ENCODE measurements at regions not wholly inside any gene's neighbourhood (a gene's known extent, or its start where the extent isn't known, plus 50 kb on each side); places are given as distances from the start of the nearest gene placed in this dataset.
"Not testable (repeated sequence)": the region's sequence is repeated elsewhere in the genome, so short reads cannot be mapped to it uniquely, and the experiment has no call there.

DNA sequence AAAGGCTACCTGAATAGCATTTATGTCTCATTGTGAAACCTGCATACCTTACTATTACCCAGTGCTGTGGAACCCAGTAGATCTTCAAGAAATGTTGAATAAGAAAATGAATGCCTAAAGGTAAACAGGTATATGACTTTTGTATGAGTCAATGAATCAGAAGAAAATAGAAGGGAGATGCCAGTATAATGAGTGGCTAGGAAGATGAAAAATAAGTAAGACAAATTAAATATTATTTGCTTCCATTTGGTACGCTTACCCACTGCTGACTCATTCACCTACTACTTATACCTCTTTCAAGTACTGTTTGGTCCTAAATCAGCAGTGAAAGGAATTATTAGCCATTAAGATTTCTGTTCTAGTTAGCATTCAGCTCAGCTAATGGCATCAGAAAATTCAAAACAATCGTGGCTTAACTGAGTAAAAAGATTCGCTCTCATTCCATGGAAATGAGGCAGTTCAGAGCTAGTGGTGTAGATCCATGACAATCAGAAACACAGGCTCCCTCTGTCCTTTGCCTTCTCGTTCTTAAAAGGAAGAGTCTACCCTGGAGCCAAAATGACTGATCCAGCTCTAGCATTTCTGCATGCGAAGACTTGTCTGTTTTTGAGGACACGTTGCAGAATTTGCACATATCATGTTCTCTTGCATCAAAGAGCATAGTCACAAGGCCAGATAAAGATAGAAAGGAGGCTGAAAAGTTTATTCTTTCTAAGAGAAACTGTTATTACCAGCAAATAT is 705.8 kb upstream of the USP15 start:
- DNase-seq (ENCODE audit: low read depth), result no peak
- TF ChIP-seq, protein P1, sequence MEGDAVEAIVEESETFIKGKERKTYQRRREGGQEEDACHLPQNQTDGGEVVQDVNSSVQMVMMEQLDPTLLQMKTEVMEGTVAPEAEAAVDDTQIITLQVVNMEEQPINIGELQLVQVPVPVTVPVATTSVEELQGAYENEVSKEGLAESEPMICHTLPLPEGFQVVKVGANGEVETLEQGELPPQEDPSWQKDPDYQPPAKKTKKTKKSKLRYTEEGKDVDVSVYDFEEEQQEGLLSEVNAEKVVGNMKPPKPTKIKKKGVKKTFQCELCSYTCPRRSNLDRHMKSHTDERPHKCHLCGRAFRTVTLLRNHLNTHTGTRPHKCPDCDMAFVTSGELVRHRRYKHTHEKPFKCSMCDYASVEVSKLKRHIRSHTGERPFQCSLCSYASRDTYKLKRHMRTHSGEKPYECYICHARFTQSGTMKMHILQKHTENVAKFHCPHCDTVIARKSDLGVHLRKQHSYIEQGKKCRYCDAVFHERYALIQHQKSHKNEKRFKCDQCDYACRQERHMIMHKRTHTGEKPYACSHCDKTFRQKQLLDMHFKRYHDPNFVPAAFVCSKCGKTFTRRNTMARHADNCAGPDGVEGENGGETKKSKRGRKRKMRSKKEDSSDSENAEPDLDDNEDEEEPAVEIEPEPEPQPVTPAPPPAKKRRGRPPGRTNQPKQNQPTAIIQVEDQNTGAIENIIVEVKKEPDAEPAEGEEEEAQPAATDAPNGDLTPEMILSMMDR (IDR thresholded peaks at IDR 0.05; ENCODE audit: low read depth, low read length, missing control alignments), result no peak
- no peak overlapping the region for H3K4me3 ChIP-seq (ENCODE audit: low read depth, low read length)

DNA sequence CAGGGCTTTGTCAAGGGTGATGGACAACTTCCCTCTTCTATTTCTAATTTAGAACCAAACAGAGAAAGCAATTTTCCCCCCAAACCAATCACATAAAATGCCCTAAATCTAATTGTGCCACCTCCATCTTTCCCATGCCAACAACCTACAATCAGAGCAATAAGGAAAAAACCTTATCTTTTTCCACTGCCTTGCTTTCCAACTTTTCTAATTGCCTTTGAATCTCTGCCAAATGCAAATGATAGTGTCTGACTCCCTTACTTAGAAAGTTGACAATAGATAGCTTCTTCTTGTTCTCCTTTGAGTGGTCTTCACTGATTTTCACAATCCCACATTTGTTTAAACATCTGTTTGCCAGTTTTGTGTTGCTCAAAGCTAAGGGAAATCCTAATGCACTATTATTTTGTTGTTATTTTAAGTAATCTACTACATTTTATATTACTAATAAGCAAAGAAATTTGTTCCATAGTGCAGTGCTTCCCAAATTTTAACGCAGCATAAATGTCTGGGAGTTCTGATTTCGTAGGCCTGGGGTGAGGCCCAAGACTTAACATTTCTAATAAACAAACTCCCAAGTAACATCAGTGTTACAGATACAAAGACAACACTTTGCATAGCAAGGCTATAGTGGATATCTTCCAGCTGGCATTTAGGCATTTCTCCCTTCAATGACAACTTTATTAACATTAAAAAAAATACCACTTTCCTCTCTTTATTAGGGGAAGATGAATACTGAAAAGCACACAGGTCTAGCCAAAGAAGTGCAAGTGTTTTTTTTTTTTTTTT is 696.3 kb upstream of the USP15 start:
- DNase-seq (ENCODE audit: low read depth), result no peak
- no peak overlapping the region for H3K4me3 ChIP-seq (ENCODE audit: low read depth, low read length)
- TF ChIP-seq, protein P1 (IDR thresholded peaks at IDR 0.05; ENCODE audit: low read depth, low read length, missing control alignments), result no peak

DNA sequence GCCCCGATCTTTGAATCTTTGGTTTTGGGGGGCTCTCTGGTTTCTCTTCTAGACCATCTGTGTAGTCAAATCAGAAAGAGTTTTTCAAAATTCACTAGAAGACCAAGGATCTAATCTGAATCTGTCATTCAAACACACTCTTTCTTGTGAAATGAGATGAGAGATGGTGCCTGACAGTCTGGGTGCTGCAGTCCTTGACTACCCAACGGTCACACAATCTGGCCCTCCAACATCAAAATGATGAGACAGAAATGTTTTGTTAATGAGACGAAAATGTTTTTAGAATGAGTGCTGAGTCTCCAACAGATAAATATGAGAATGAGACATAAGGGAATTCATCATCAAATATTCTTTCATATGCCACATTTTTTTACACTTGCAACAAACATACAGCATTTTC is 695.7 kb upstream of the USP15 start:
- no peak for DNase-seq (ENCODE audit: low read depth)
- TF ChIP-seq, protein P1 (IDR thresholded peaks at IDR 0.05; ENCODE audit: low read depth, low read length, missing control alignments), result no peak
- H3K4me3 ChIP-seq (ENCODE audit: low read depth, low read length), result no peak overlapping the region

DNA sequence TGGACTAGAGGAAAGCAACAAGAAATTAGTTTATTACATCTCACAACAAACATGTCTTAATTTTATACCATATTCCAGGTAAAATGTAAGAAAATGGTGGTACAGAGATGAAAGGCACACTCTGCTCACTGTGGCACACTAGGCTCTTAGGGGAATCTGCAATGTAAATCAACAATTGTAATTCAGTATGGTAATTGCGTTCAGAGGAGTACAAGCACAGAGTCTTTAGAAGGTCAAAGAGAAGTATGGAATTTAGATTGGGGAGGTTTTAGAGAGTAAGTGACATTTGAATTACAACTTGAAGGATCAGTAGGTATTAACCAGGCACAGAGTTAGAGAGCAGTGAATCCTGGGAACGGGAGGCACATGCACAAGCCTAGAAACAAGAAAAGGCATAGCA is 694.0 kb upstream of the USP15 start:
- TF ChIP-seq, protein P1 (IDR thresholded peaks at IDR 0.05; ENCODE audit: low read depth, low read length, missing control alignments), result no peak
- no peak overlapping the region for H3K4me3 ChIP-seq (ENCODE audit: low read depth, low read length)
- DNase-seq (ENCODE audit: low read depth), result no peak

DNA sequence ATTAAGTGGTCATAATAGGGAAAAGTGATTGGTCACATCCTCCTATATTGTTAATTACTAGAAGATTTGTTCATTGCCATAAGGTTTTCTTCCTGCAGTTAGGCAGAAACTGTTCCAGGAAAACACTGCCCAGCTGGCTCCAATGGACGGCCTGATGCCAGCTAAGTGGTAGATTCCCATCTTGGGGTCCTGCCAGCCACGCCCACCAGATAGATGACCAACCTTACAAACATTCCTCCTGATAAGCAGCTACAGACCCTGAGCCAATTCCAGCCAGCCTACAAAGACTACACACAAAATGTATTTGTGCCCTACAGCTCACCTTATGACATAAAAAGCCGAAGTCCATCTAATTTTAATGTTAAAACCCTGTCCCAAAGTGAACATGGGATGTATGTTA is 685.9 kb upstream of the USP15 start:
- no peak for DNase-seq (ENCODE audit: low read depth)
- TF ChIP-seq, protein P1 (IDR thresholded peaks at IDR 0.05; ENCODE audit: low read depth, low read length, missing control alignments), result no peak
- H3K4me3 ChIP-seq (ENCODE audit: low read depth, low read length), result no peak overlapping the region

DNA sequence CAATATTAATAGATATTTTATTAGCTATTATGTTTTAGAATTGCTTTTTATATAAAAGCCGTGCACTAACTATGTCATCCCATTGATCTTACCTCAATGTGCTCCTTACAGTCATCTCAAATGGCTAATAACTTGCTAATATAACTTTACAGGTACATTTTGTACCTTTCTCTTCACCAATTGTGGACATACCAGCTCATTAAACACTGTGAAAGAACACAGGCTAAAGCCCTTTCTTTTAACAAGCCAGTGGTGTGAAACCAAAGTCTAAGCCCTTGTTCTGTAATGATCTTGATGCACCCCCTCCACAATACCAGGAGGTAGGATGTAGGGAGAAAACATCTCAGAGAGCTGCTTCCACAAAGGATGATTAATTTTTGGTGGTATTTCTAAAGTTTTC is 675.3 kb upstream of the USP15 start:
- DNase-seq (ENCODE audit: low read depth), result no peak
- TF ChIP-seq, protein P1 (IDR thresholded peaks at IDR 0.05; ENCODE audit: low read depth, low read length, missing control alignments), result no peak
- H3K4me3 ChIP-seq (ENCODE audit: low read depth, low read length), result no peak overlapping the region

DNA sequence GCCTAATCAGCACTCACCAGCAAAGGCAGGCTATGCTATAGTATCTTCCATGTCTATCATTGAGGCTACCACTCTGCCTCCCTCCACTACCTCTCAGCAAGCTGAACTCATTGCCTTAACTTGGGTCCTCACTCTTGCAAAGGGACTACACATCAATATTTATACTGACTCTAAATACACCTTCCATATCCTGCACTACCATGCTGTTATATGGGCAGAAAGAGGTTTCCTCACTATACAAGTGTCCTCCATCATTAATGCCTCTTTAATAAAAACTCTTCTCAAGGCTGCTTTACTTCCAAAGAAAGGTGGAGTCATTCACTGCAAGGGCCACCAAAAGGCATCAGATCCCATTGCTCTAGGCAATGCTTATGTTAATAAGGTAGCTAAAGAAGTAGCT is 669.3 kb upstream of the USP15 start:
- not testable (repeated sequence) for DNase-seq (ENCODE audit: low read depth); H3K4me3 ChIP-seq (ENCODE audit: low read depth, low read length)
